Hepatocyte (in vitro differentiated cells): ENCODE measurements at regions not wholly inside any gene's neighbourhood (a gene's known extent, or its start where the extent isn't known, plus 50 kb on each side); places are given as distances from the start of the nearest gene placed in this dataset.

Source experiments
- EZH2 ChIP-seq: fragments of 200-600 bp; sonication (generic); IDR thresholded peaks from 2 replicates; pipeline ENCODE4 v1.6.1; 2016; ENCODE audit warnings: antibody characterized with exemption, mild to moderate bottlenecking, borderline replicate concordance
- TF ChIP-seq, protein P1 (sequence below): fragments of 200-600 bp; sonication (generic); IDR thresholded peaks from 2 replicates; pipeline ENCODE4 v1.5.1; 2016; ENCODE audit warnings: antibody characterized with exemption, mild to moderate bottlenecking; ENCODE audit not compliant: poor library complexity

- TF ChIP-seq, protein P1, sequence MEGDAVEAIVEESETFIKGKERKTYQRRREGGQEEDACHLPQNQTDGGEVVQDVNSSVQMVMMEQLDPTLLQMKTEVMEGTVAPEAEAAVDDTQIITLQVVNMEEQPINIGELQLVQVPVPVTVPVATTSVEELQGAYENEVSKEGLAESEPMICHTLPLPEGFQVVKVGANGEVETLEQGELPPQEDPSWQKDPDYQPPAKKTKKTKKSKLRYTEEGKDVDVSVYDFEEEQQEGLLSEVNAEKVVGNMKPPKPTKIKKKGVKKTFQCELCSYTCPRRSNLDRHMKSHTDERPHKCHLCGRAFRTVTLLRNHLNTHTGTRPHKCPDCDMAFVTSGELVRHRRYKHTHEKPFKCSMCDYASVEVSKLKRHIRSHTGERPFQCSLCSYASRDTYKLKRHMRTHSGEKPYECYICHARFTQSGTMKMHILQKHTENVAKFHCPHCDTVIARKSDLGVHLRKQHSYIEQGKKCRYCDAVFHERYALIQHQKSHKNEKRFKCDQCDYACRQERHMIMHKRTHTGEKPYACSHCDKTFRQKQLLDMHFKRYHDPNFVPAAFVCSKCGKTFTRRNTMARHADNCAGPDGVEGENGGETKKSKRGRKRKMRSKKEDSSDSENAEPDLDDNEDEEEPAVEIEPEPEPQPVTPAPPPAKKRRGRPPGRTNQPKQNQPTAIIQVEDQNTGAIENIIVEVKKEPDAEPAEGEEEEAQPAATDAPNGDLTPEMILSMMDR = no peak
- no peak for TF ChIP-seq EZH2
Measured at GRCh38 chr10:30554440-30554825, 75.1 kb downstream of the LYZL2 start.
